ENCODE measurements at regions not wholly inside any gene's neighbourhood (a gene's known extent, or its start where the extent isn't known, plus 50 kb on each side); places are given as distances from the start of the nearest gene placed in this dataset.

GRCh38 chr14:30345511-30345910, 213.4 kb upstream of the G2E3 start:
- TF ChIP-seq REST (IDR thresholded peaks at IDR 0.05; ENCODE audit: insufficient read depth in 1 of 2, low read depth in 2 of 2, low read length in 2 of 2) (no peak), TAF1 (IDR thresholded peaks at IDR 0.05; ENCODE audit: borderline replicate concordance, insufficient read depth, low read length) (no peak), FOXP2 (optimal IDR thresholded peaks at IDR 0.05; ENCODE audit: borderline replicate concordance, extremely low read depth, extremely low read length, insufficient read depth) (no peak), SIN3A (IDR thresholded peaks at IDR 0.05; ENCODE audit: borderline replicate concordance, insufficient read depth, low read length) (no peak), POLR2AphosphoS5 (IDR thresholded peaks at IDR 0.05; ENCODE audit: low read depth, low read length) (no peak)

- no peak for TF ChIP-seq REST (IDR thresholded peaks at IDR 0.05; ENCODE audit: insufficient read depth in 1 of 2, low read depth in 2 of 2, low read length in 2 of 2)
- TF ChIP-seq TAF1 (IDR thresholded peaks at IDR 0.05; ENCODE audit: borderline replicate concordance, insufficient read depth, low read length): no peak
- TF ChIP-seq FOXP2 (optimal IDR thresholded peaks at IDR 0.05; ENCODE audit: borderline replicate concordance, extremely low read depth, extremely low read length, insufficient read depth): no peak
Measured at GRCh38 chr14:30348445-30348844, 210.5 kb upstream of the G2E3 start.

GRCh38 chr14:30349520-30349919, 209.4 kb upstream of the G2E3 start:
- TF ChIP-seq SIN3A (IDR thresholded peaks at IDR 0.05; ENCODE audit: borderline replicate concordance, insufficient read depth, low read length) (no peak), POLR2AphosphoS5 (IDR thresholded peaks at IDR 0.05; ENCODE audit: low read depth, low read length) (no peak), REST (IDR thresholded peaks at IDR 0.05; ENCODE audit: insufficient read depth in 1 of 2, low read depth in 2 of 2, low read length in 2 of 2) (no peak), TAF1 (IDR thresholded peaks at IDR 0.05; ENCODE audit: borderline replicate concordance, insufficient read depth, low read length) (no peak), FOXP2 (optimal IDR thresholded peaks at IDR 0.05; ENCODE audit: borderline replicate concordance, extremely low read depth, extremely low read length, insufficient read depth) (no peak)

GRCh38 chr14:30354439-30354838, 204.5 kb upstream of the G2E3 start:
- no peak for TF ChIP-seq POLR2AphosphoS5 (IDR thresholded peaks at IDR 0.05; ENCODE audit: low read depth, low read length)
- no peak for TF ChIP-seq FOXP2 (optimal IDR thresholded peaks at IDR 0.05; ENCODE audit: borderline replicate concordance, extremely low read depth, extremely low read length, insufficient read depth)
- no peak for TF ChIP-seq TAF1 (IDR thresholded peaks at IDR 0.05; ENCODE audit: borderline replicate concordance, insufficient read depth, low read length)
- TF ChIP-seq REST (IDR thresholded peaks at IDR 0.05; ENCODE audit: insufficient read depth in 1 of 2, low read depth in 2 of 2, low read length in 2 of 2): no peak
- TF ChIP-seq SIN3A (IDR thresholded peaks at IDR 0.05; ENCODE audit: borderline replicate concordance, insufficient read depth, low read length): no peak

- TF ChIP-seq SIN3A (IDR thresholded peaks at IDR 0.05; ENCODE audit: borderline replicate concordance, insufficient read depth, low read length) (no peak), TAF1 (IDR thresholded peaks at IDR 0.05; ENCODE audit: borderline replicate concordance, insufficient read depth, low read length) (no peak), FOXP2 (optimal IDR thresholded peaks at IDR 0.05; ENCODE audit: borderline replicate concordance, extremely low read depth, extremely low read length, insufficient read depth) (no peak), POLR2AphosphoS5 (IDR thresholded peaks at IDR 0.05; ENCODE audit: low read depth, low read length) (no peak), REST (IDR thresholded peaks at IDR 0.05; ENCODE audit: insufficient read depth in 1 of 2, low read depth in 2 of 2, low read length in 2 of 2) (no peak)
Measured at GRCh38 chr14:30355431-30355913, 203.5 kb upstream of the G2E3 start.
